ENCODE measurements at regions not wholly inside any gene's neighbourhood (a gene's known extent, or its start where the extent isn't known, plus 50 kb on each side); places are given as distances from the start of the nearest gene placed in this dataset.

- Mint-ChIP-seq H3K27ac (no peak overlapping the region), H3K4me1 (peaks cover 8% of the 10 kb centered on the region), H3K9me3 (no peaks in the 10 kb centered on the region), H3K27me3 (ENCODE audit: low read depth) (no peaks in the 10 kb centered on the region; the same call in 1 of the 2 replicates), H3K36me3 (no peaks in the 10 kb centered on the region), H3K4me3 (no peak overlapping the region)
- DNase-seq (ENCODE audit: low spot score) (no peak), ATAC-seq (no peak)
- ChIA-PET CTCF (no interaction called here), POLR2A (no interaction called here)
- TF ChIP-seq JUN (CRISPR knock-in tag; IDR thresholded peaks at IDR 0.05) (no peak), ZBTB43 (CRISPR knock-in tag; IDR thresholded peaks at IDR 0.05) (no peak), TEAD4 (CRISPR knock-in tag; IDR thresholded peaks at IDR 0.05) (no peak), SMAD3 (CRISPR knock-in tag; IDR thresholded peaks at IDR 0.05; ENCODE audit: borderline replicate concordance) (no peak), JAZF1 (CRISPR knock-in tag; IDR thresholded peaks at IDR 0.05) (no peak), E2F1 (CRISPR knock-in tag; IDR thresholded peaks at IDR 0.05) (no peak), SMAD4 (CRISPR knock-in tag; IDR thresholded peaks at IDR 0.05) (no peak), GTF2I (CRISPR knock-in tag; conservative IDR thresholded peaks at IDR 0.05) (no peak), HMGXB4 (CRISPR knock-in tag; IDR thresholded peaks at IDR 0.05) (no peak), NR2C2 (CRISPR knock-in tag; IDR thresholded peaks at IDR 0.05) (no peak), ZNF671 (CRISPR knock-in tag; IDR thresholded peaks at IDR 0.05) (no peak), IRF1 (CRISPR knock-in tag; IDR thresholded peaks at IDR 0.05) (no peak), ZNF317 (CRISPR knock-in tag; IDR thresholded peaks at IDR 0.05; ENCODE audit: borderline replicate concordance, low read depth) (no peak), ZNF396 (CRISPR knock-in tag; IDR thresholded peaks at IDR 0.05; ENCODE audit: borderline replicate concordance) (no peak), MXD4 (CRISPR knock-in tag; IDR thresholded peaks at IDR 0.05; ENCODE audit: borderline replicate concordance) (no peak), PRDM15 (CRISPR knock-in tag; IDR thresholded peaks at IDR 0.05) (no peak), ZNF232 (CRISPR knock-in tag; IDR thresholded peaks at IDR 0.05) (no peak), FOXJ3 (CRISPR knock-in tag; IDR thresholded peaks at IDR 0.05; ENCODE audit: borderline replicate concordance) (no peak)
Measured at GRCh38 chr9:119597499-119597898, 228.3 kb upstream of the BRINP1 start.

GRCh38 chr9:119596703-119597102, 227.5 kb upstream of the BRINP1 start:
- ATAC-seq (no peak), DNase-seq (ENCODE audit: low spot score) (no peak)
- peaks cover 8% of the 10 kb centered on the region for H3K4me1 Mint-ChIP-seq
- no peaks in the 10 kb centered on the region; the same call in 1 of the 2 replicates for H3K27me3 Mint-ChIP-seq (ENCODE audit: low read depth)
- TF ChIP-seq PRRX2 (CRISPR knock-in tag; IDR thresholded peaks at IDR 0.05) (no peak), EMX1 (CRISPR knock-in tag; IDR thresholded peaks at IDR 0.05) (no peak), FOXJ3 (CRISPR knock-in tag; IDR thresholded peaks at IDR 0.05; ENCODE audit: borderline replicate concordance) (no peak), SMAD4 (CRISPR knock-in tag; IDR thresholded peaks at IDR 0.05) (no peak), E2F4 (CRISPR knock-in tag; IDR thresholded peaks at IDR 0.05; ENCODE audit: borderline replicate concordance, low read depth) (no peak), IRF1 (CRISPR knock-in tag; IDR thresholded peaks at IDR 0.05) (no peak), MXD4 (CRISPR knock-in tag; IDR thresholded peaks at IDR 0.05; ENCODE audit: borderline replicate concordance) (no peak)
- no peak overlapping the region for H3K27ac Mint-ChIP-seq
- no peak overlapping the region for H3K4me3 Mint-ChIP-seq
- CTCF ChIA-PET, result no interaction called here
- POLR2A ChIA-PET, result no interaction called here
- no peaks in the 10 kb centered on the region for H3K36me3 Mint-ChIP-seq
- no peaks in the 10 kb centered on the region for H3K9me3 Mint-ChIP-seq
